Liver (tissue), 8 donors: ENCODE measurements at regions not wholly inside any gene's neighbourhood (a gene's known extent, or its start where the extent isn't known, plus 50 kb on each side); places are given as distances from the start of the nearest gene placed in this dataset.

Source experiments
- DNase-seq: peaks from one replicate; pipeline ENCODE4 v3.0.0-alpha.2; 2017; ENCODE audit warnings: low spot score
- H3K27ac ChIP-seq, 2 donors: one replicate each; pipeline ENCODE4 v1.7.0; 2013; ENCODE audit warnings: inconsistent platforms in 2 of 2, low read length in 2 of 2, control low read depth in 1 of 2, low read depth in 1 of 2, mild to moderate bottlenecking in 1 of 2
- H3K27me3 ChIP-seq, 4 donors: one replicate each; pipeline versions ENCODE4 v1.6.1 to v1.7.0; 2013; ENCODE audit warnings: low read length in 3 of 4, inconsistent platforms in 1 of 4, mild to moderate bottlenecking in 1 of 4, moderate library complexity in 1 of 4; ENCODE audit not compliant: control insufficient read depth in 4 of 4, insufficient read depth in 4 of 4
- H3K36me3 ChIP-seq, 4 donors: one replicate each; pipeline versions ENCODE4 v1.6.1 to v1.7.0; 2013; ENCODE audit warnings: low read length in 3 of 4, mild to moderate bottlenecking in 3 of 4, low read depth in 1 of 4, moderate library complexity in 1 of 4; ENCODE audit not compliant: control insufficient read depth in 4 of 4, insufficient read depth in 3 of 4
- H3K4me1 ChIP-seq, 4 donors: one replicate each; pipeline versions ENCODE4 v1.6.1 to v1.7.0; 2013; ENCODE audit warnings: low read length in 3 of 4, mild to moderate bottlenecking in 3 of 4, moderate library complexity in 1 of 4; ENCODE audit not compliant: control insufficient read depth in 4 of 4, insufficient read depth in 4 of 4
- H3K4me3 ChIP-seq, 3 donors: one replicate each; pipeline versions ENCODE4 v1.6.1 to v1.7.0; 2013; ENCODE audit warnings: low read length in 3 of 3, control low read depth in 1 of 3, low read depth in 1 of 3, mild to moderate bottlenecking in 1 of 3
- H3K9ac ChIP-seq, 2 donors: one replicate each; pipeline ENCODE4 v1.7.0; 2013; ENCODE audit warnings: low read length in 2 of 2, mild to moderate bottlenecking in 2 of 2, moderate library complexity in 2 of 2, control low read depth in 1 of 2, low read depth in 1 of 2
- H3K9me3 ChIP-seq, 4 donors: one replicate each; pipeline versions ENCODE4 v1.6.1 to v1.7.0; 2013; ENCODE audit warnings: low read length in 3 of 4; ENCODE audit not compliant: control insufficient read depth in 4 of 4
- ATF3 ChIP-seq: IDR thresholded peaks from 2 replicates; pipeline ENCODE4 v1.6.1; 2016; ENCODE audit warnings: antibody characterized with exemption
- CTCF ChIP-seq: fragments of 150-350 bp; IDR thresholded peaks from 2 replicates; pipeline ENCODE4 v1.5.1; 2017; ENCODE audit warnings: improper control_type of control experiment, low read depth, low read length; ENCODE audit not compliant: missing input control
- EGR1 ChIP-seq, 2 donors: IDR thresholded peaks; 2 replicates each; pipeline ENCODE4 v1.6.1; 2016 to 2018; ENCODE audit warnings: antibody characterized with exemption in 2 of 2, low read depth in 2 of 2
- FOXA1 ChIP-seq: IDR thresholded peaks from 2 replicates; pipeline ENCODE4 v1.6.1; 2016; ENCODE audit warnings: antibody characterized with exemption
- FOXA2 ChIP-seq: IDR thresholded peaks from 2 replicates; pipeline ENCODE4 v1.6.1; 2016; ENCODE audit warnings: antibody characterized with exemption
- HNF4A ChIP-seq, 2 donors: conservative IDR thresholded peaks; 2 replicates each; pipeline ENCODE4 v1.6.1; 2016; ENCODE audit warnings: antibody characterized with exemption in 2 of 2, mild to moderate bottlenecking in 2 of 2
- HNF4G ChIP-seq: IDR thresholded peaks from 2 replicates; pipeline ENCODE4 v1.6.1; 2016; ENCODE audit warnings: antibody characterized with exemption
- JUND ChIP-seq, 2 donors: IDR thresholded peaks; 2 replicates each; pipeline ENCODE4 v1.6.1; 2016; ENCODE audit warnings: antibody characterized with exemption in 2 of 2
- MAX ChIP-seq: IDR thresholded peaks from 2 replicates; pipeline ENCODE4 v1.6.1; 2016; ENCODE audit warnings: antibody characterized with exemption
- NR2F2 ChIP-seq: IDR thresholded peaks from 2 replicates; pipeline ENCODE4 v1.6.1; 2016; ENCODE audit warnings: antibody characterized with exemption
- RAD21 ChIP-seq, 2 donors: IDR thresholded peaks; 2 replicates each; pipeline ENCODE4 v1.6.1; 2016; ENCODE audit warnings: antibody characterized with exemption in 2 of 2, mild to moderate bottlenecking in 2 of 2
- REST ChIP-seq: IDR thresholded peaks from 2 replicates; pipeline ENCODE4 v1.6.1; 2016; ENCODE audit warnings: antibody characterized with exemption, mild to moderate bottlenecking
- RXRA ChIP-seq, 2 donors: IDR thresholded peaks; 2 replicates each; pipeline ENCODE4 v1.6.1; 2017 to 2018; ENCODE audit warnings: antibody characterized with exemption in 2 of 2, mild to moderate bottlenecking in 1 of 2
- SP1 ChIP-seq: IDR thresholded peaks from 2 replicates; pipeline ENCODE4 v1.6.1; 2018; ENCODE audit warnings: antibody characterized with exemption, mild to moderate bottlenecking
- TAF1 ChIP-seq: conservative IDR thresholded peaks from 2 replicates; pipeline ENCODE4 v1.6.1; 2016; ENCODE audit warnings: antibody characterized with exemption, mild to moderate bottlenecking
- YY1 ChIP-seq: IDR thresholded peaks from 2 replicates; pipeline ENCODE4 v1.6.1; 2016; ENCODE audit warnings: antibody characterized with exemption, mild to moderate bottlenecking
- ZBTB33 ChIP-seq: IDR thresholded peaks from 2 replicates; pipeline ENCODE4 v1.6.1; 2016; ENCODE audit warnings: antibody characterized with exemption
- WGBS: extraction: QIAGEN DNeasy Blood & Tissue Kit; methylation state at CpG from one replicate; pipeline ENCODE4 v1.1.7; 2013; 5-methylcytosine and 5-hydroxymethylcytosine counted together
- donor health status: healthy.
- donor health status: healthy.
- donor health status: healthy.
- donor health status: healthy.
- donor health status: healthy.

GRCh38 chr1:181213056-181213455 is 124.6 kb downstream of the IER5 start:
- Histone ChIP-seq H3K27ac (no peak overlapping the region), H3K4me1 (no peaks in the 10 kb centered on the region), H3K27me3 (no peaks in the 10 kb centered on the region), H3K9ac (no peak overlapping the region), H3K36me3 (no peaks in the 10 kb centered on the region), H3K9me3 (no peaks in the 10 kb centered on the region), H3K4me3 (no peak overlapping the region)
- no peak for DNase-seq
- WGBS, result 66% methylated on average over 3 of the region's 3 CpGs
- TF ChIP-seq ZBTB33 (no peak), TAF1 (no peak), NR2F2 (no peak), CTCF (no peak), ATF3 (no peak)

- no peak overlapping the region for H3K27ac ChIP-seq
- H3K4me3 ChIP-seq, result no peak overlapping the region
- no peaks in the 10 kb centered on the region for H3K9me3 ChIP-seq
- no peak overlapping the region for H3K9ac ChIP-seq
- peaks cover 0 to 3% (median under 1%) of the 10 kb centered on the region in 4 donors for H3K27me3 ChIP-seq
- DNase-seq, result no peak
- WGBS, result 32% methylated on average over 3 of the region's 3 CpGs
- TF ChIP-seq YY1 (no peak), HNF4A (conservative IDR thresholded peaks at IDR 0.05) (no peak), RAD21 (IDR thresholded peaks at IDR 0.05) (no peak), MAX (no peak), RXRA (IDR thresholded peaks at IDR 0.05) (no peak), CTCF (no peak), TAF1 (no peak), JUND (IDR thresholded peaks at IDR 0.05) (no peak), REST (no peak), EGR1 (IDR thresholded peaks at IDR 0.05; ENCODE audit: low read depth in 2 of 2) (no peak), FOXA2 (no peak), HNF4G (no peak), ATF3 (no peak), ZBTB33 (no peak), FOXA1 (no peak), SP1 (no peak)
- H3K36me3 ChIP-seq, result no peaks in the 10 kb centered on the region
- no peaks in the 10 kb centered on the region for H3K4me1 ChIP-seq
Measured at GRCh38 chr1:181216591-181216994, 128.1 kb downstream of the IER5 start.
